ENCODE measurements at regions not wholly inside any gene's neighbourhood (a gene's known extent, or its start where the extent isn't known, plus 50 kb on each side); places are given as distances from the start of the nearest gene placed in this dataset.

DNA sequence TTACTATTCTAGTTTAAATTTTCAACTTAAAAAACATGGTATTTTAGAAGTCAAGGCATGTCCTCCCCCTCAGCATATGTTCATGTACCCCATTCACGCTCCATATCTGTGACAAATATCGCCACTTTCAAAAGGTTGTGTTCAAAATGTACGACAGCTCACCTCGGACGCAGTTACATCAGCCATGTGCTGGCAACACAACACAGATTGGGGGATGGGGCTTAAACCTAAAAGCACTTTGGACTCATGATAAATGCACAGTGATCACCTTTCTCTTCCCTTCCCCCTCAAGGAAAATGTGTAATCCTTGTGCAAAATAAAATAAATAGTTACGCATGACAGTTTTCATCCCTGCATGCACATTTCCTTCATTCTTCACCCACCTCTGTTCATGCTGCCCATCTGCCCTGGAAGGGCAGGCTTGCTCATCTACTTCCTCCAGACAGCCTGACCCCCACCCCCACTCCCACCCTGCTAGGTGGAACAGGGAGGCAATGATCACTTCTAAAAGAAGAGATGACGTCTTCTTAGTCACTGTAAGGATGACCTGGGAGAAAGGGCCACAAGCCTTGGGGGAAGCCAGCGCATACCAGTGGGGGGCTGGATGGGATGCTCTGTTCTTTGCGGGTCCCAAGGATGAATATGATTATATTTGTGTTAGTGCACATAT lies 271.4 kb upstream of the SEMA6D start:
- Histone ChIP-seq H3K36me3 (ENCODE audit: insufficient read depth, low read length) (no peaks in the 10 kb centered on the region), H3K27ac (ENCODE audit: low read depth, low read length) (no peak overlapping the region), H3K4me1 (ENCODE audit: insufficient read depth, low read length) (no peaks in the 10 kb centered on the region), H3K79me2 (ENCODE audit: insufficient read depth, low read length) (no peaks in the 10 kb centered on the region), H3K27me3 (ENCODE audit: insufficient read depth, low read length) (no peaks in the 10 kb centered on the region), H4K20me1 (ENCODE audit: insufficient read depth, low read length) (no peaks in the 10 kb centered on the region), H2AFZ (ENCODE audit: low read depth, low read length) (no peak overlapping the region), H3K9ac (ENCODE audit: low read length) (no peak overlapping the region), H3K9me3 (ENCODE audit: insufficient read depth, low read depth, low read length) (no peaks in the 10 kb centered on the region), H3K4me2 (ENCODE audit: low read length) (no peak overlapping the region), H3K4me3 (ENCODE audit: insufficient read depth, low read depth, low read length) (no peak overlapping the region)
- no peaks in the 10 kb centered on the region for H3K36me3 Mint-ChIP-seq (ENCODE audit: low read depth, unreplicated experiment)
- no peak for DNase-seq (ENCODE audit: low read depth)
- no peak overlapping the region for H3K27ac Mint-ChIP-seq (ENCODE audit: unreplicated experiment)
- peaks cover 2% of the 10 kb centered on the region for H3K27me3 Mint-ChIP-seq (ENCODE audit: low read depth, unreplicated experiment)
- no peak for TF ChIP-seq EZH2 (IDR thresholded peaks at IDR 0.05; ENCODE audit: insufficient read depth, low read length)
- TF ChIP-seq, protein P1, sequence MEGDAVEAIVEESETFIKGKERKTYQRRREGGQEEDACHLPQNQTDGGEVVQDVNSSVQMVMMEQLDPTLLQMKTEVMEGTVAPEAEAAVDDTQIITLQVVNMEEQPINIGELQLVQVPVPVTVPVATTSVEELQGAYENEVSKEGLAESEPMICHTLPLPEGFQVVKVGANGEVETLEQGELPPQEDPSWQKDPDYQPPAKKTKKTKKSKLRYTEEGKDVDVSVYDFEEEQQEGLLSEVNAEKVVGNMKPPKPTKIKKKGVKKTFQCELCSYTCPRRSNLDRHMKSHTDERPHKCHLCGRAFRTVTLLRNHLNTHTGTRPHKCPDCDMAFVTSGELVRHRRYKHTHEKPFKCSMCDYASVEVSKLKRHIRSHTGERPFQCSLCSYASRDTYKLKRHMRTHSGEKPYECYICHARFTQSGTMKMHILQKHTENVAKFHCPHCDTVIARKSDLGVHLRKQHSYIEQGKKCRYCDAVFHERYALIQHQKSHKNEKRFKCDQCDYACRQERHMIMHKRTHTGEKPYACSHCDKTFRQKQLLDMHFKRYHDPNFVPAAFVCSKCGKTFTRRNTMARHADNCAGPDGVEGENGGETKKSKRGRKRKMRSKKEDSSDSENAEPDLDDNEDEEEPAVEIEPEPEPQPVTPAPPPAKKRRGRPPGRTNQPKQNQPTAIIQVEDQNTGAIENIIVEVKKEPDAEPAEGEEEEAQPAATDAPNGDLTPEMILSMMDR (IDR thresholded peaks at IDR 0.05; ENCODE audit: insufficient read depth, low read depth, low read length) = no peak
- H3K4me1 Mint-ChIP-seq (ENCODE audit: low read depth, unreplicated experiment) = no peaks in the 10 kb centered on the region
- H3K9me3 Mint-ChIP-seq (ENCODE audit: unreplicated experiment) = no peaks in the 10 kb centered on the region
- no peak overlapping the region for H3K4me3 Mint-ChIP-seq (ENCODE audit: unreplicated experiment)
- no peak for FAIRE-seq

DNA sequence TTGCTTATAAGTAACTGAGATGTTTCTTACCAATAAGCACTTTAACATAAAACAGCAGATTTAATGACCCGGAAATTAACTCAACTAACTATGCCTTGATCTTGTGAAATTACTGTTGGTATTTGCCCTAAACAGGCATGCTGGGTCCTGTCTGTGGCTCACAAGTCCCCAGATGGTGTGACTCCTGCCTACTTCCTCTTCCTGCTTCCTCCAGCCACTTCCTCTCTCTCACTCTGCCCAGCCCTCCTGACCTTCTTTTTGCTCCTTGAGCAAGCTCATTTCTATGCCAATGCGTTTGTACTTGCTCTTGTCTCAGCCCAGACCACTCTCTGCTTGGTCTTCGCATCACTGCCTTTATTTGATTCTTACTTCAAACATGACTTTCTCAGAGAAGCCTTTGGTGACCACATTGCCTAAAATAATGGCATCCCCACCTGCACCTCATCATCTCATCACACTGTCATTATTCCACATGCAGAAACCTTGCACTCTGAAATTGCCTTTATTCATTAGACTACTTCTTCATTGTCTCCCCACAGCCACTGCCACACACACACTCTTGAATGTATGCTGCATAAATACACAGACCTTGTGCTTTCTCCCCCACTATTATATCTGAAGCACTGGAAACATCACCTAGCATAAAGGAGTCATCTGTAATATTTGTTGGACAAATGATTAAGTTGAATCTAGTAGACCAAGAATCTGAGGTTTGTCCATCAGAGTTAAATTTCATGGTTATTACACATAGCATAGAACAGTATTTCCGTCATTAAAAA lies 256.3 kb upstream of the SEMA6D start:
- H3K27ac Mint-ChIP-seq (ENCODE audit: unreplicated experiment) = no peak overlapping the region

More for the DNA sequence above, 256.3 kb upstream of the SEMA6D start:
- Histone ChIP-seq H3K4me1 (ENCODE audit: insufficient read depth, low read length) (no peaks in the 10 kb centered on the region), H3K27me3 (ENCODE audit: insufficient read depth, low read length) (no peaks in the 10 kb centered on the region), H2AFZ (ENCODE audit: low read depth, low read length) (no peak overlapping the region), H3K4me2 (ENCODE audit: low read length) (no peak overlapping the region), H3K27ac (ENCODE audit: low read depth, low read length) (no peak overlapping the region), H3K4me3 (ENCODE audit: insufficient read depth, low read depth, low read length) (no peak overlapping the region), H4K20me1 (ENCODE audit: insufficient read depth, low read length) (no peaks in the 10 kb centered on the region), H3K36me3 (ENCODE audit: insufficient read depth, low read length) (no peaks in the 10 kb centered on the region), H3K9ac (ENCODE audit: low read length) (no peak overlapping the region), H3K79me2 (ENCODE audit: insufficient read depth, low read length) (no peaks in the 10 kb centered on the region), H3K9me3 (ENCODE audit: insufficient read depth, low read depth, low read length) (no peaks in the 10 kb centered on the region)
- Mint-ChIP-seq H3K27me3 (ENCODE audit: low read depth, unreplicated experiment) (peaks cover 2% of the 10 kb centered on the region), H3K4me1 (ENCODE audit: low read depth, unreplicated experiment) (no peaks in the 10 kb centered on the region), H3K9me3 (ENCODE audit: unreplicated experiment) (no peaks in the 10 kb centered on the region), H3K4me3 (ENCODE audit: unreplicated experiment) (no peak overlapping the region), H3K36me3 (ENCODE audit: low read depth, unreplicated experiment) (no peaks in the 10 kb centered on the region)
- DNase-seq (ENCODE audit: low read depth) (no peak), FAIRE-seq (no peak)
- TF ChIP-seq, protein P1 (IDR thresholded peaks at IDR 0.05; ENCODE audit: insufficient read depth, low read depth, low read length) = no peak
- no peak for TF ChIP-seq EZH2 (IDR thresholded peaks at IDR 0.05; ENCODE audit: insufficient read depth, low read length)

Data from astrocyte (in vitro differentiated cells and primary cell).